DND-41 (cell line): ENCODE measurements at regions not wholly inside any gene's neighbourhood (a gene's known extent, or its start where the extent isn't known, plus 50 kb on each side); places are given as distances from the start of the nearest gene placed in this dataset.

Experiments used
- ATAC-seq: fragments of 200-7000 bp; cut with Tn5 transposase; 3 replicates; pipeline ENCODE4 v1.9.1; 2021; ENCODE audit warnings: low read depth; ENCODE audit not compliant: insufficient read depth
- DNase-seq: peaks from one replicate; pipeline ENCODE4 v3.0.0-alpha.2; 2020
- H2AFZ ChIP-seq: 2 replicates; pipeline ENCODE4 v1.6.0; 2012; ENCODE audit warnings: low read depth, low read length
- H3K27ac ChIP-seq: 2 replicates; pipeline ENCODE4 v1.5.1; 2012; ENCODE audit warnings: low read length, inconsistent platforms
- H3K27me3 ChIP-seq: fragments of 200-600 bp; sonication (generic); 2 replicates; pipeline ENCODE4 v1.6.0; 2012; ENCODE audit warnings: low read length, mild to moderate bottlenecking, inconsistent platforms; ENCODE audit not compliant: insufficient read depth, poor library complexity
- H3K36me3 ChIP-seq: 2 replicates; pipeline ENCODE4 v1.5.1; 2012; ENCODE audit warnings: low read length, inconsistent platforms; ENCODE audit not compliant: insufficient read depth
- H3K4me1 ChIP-seq: 2 replicates; pipeline ENCODE4 v1.5.1; 2012; ENCODE audit warnings: mild to moderate bottlenecking, low read length; ENCODE audit not compliant: insufficient read depth
- H3K4me2 ChIP-seq: 2 replicates; pipeline ENCODE4 v1.6.0; 2012; ENCODE audit warnings: mild to moderate bottlenecking, moderate library complexity, low read length, inconsistent platforms; ENCODE audit not compliant: insufficient read depth
- H3K4me3 ChIP-seq, 2 experiments: fragments of 200-600 bp in 1 of 2; shearing (Covaris generic) in 1 of 2; 2 replicates each; pipeline ENCODE4 v1.5.1; 2012 to 2016; ENCODE audit warnings: inconsistent platforms in 2 of 2, low read length in 2 of 2, mild to moderate bottlenecking in 2 of 2, low read depth in 1 of 2, moderate library complexity in 1 of 2
- H3K79me2 ChIP-seq: 2 replicates; pipeline ENCODE4 v1.6.0; 2012; ENCODE audit warnings: low read length, inconsistent platforms; ENCODE audit not compliant: insufficient read depth
- H3K9ac ChIP-seq: 2 replicates; pipeline ENCODE4 v1.6.0; 2012; ENCODE audit warnings: low read depth, mild to moderate bottlenecking, inconsistent platforms, low read length, moderate library complexity
- H3K9me3 ChIP-seq: 2 replicates; pipeline ENCODE4 v1.5.1; 2012; ENCODE audit warnings: low read length, moderate library complexity, mild to moderate bottlenecking, inconsistent platforms; ENCODE audit not compliant: insufficient read depth, severe bottlenecking
- H4K20me1 ChIP-seq: 2 replicates; pipeline ENCODE4 v1.6.0; 2012; ENCODE audit warnings: low read length; ENCODE audit not compliant: insufficient read depth
- CTCF ChIP-seq: IDR thresholded peaks from 2 replicates; pipeline ENCODE4 v1.5.1; 2012; ENCODE audit warnings: borderline replicate concordance, low read length, moderate library complexity, mild to moderate bottlenecking; ENCODE audit not compliant: poor library complexity, severe bottlenecking; ENCODE audit errors: extremely low read depth
- EZH2 ChIP-seq: IDR thresholded peaks from 3 replicates; pipeline ENCODE4 v1.6.1; 2012; ENCODE audit warnings: borderline replicate concordance, low read depth, mild to moderate bottlenecking, moderate library complexity, low read length, inconsistent platforms; ENCODE audit not compliant: severe bottlenecking

- TF ChIP-seq CTCF, result no peak
- no peak for TF ChIP-seq EZH2
- Histone ChIP-seq H3K27ac (no peak overlapping the region), H3K4me1 (no peaks in the 10 kb centered on the region), H3K4me3 (no peak overlapping the region), H3K9me3 (no peaks in the 10 kb centered on the region), H3K79me2 (no peaks in the 10 kb centered on the region), H2AFZ (no peak overlapping the region), H3K36me3 (no peaks in the 10 kb centered on the region), H3K27me3 (no peaks in the 10 kb centered on the region), H3K9ac (no peak overlapping the region), H4K20me1 (no peaks in the 10 kb centered on the region), H3K4me2 (no peak overlapping the region)
- DNase-seq (no peak), ATAC-seq (no peak)
These were observed 98.4 kb upstream of the FRMD4A start for GRCh38 chr10:14429043-14429700.

- Histone ChIP-seq H3K27ac (no peak overlapping the region), H3K36me3 (no peaks in the 10 kb centered on the region), H3K4me3 (no peak overlapping the region), H3K79me2 (no peaks in the 10 kb centered on the region), H3K4me2 (no peak overlapping the region), H3K9ac (no peak overlapping the region), H3K4me1 (no peaks in the 10 kb centered on the region), H3K9me3 (no peaks in the 10 kb centered on the region), H2AFZ (no peak overlapping the region), H4K20me1 (no peaks in the 10 kb centered on the region), H3K27me3 (no peaks in the 10 kb centered on the region)
- no peak for ATAC-seq
- no peak for TF ChIP-seq CTCF
- TF ChIP-seq EZH2, result no peak
- DNase-seq, result no peak
These were observed 94.3 kb upstream of the FRMD4A start for GRCh38 chr10:14425034-14425433.

- no peak for DNase-seq
- Histone ChIP-seq H3K4me3 (no peak overlapping the region), H3K4me1 (no peaks in the 10 kb centered on the region), H3K9me3 (no peaks in the 10 kb centered on the region), H3K36me3 (no peaks in the 10 kb centered on the region), H4K20me1 (no peaks in the 10 kb centered on the region), H3K27ac (no peak overlapping the region), H3K9ac (no peak overlapping the region), H3K79me2 (no peaks in the 10 kb centered on the region), H3K27me3 (no peaks in the 10 kb centered on the region), H3K4me2 (no peak overlapping the region), H2AFZ (no peak overlapping the region)
- TF ChIP-seq EZH2, result no peak
- TF ChIP-seq CTCF, result no peak
- no peak for ATAC-seq
These were observed 92.5 kb upstream of the FRMD4A start for GRCh38 chr10:14423111-14423744.
